ENCODE measurements at regions not wholly inside any gene's neighbourhood (a gene's known extent, or its start where the extent isn't known, plus 50 kb on each side); places are given as distances from the start of the nearest gene placed in this dataset.

GRCh38 chr1:208431721-208432120 lies 187.5 kb upstream of the PLXNA2 start:
- no peaks in the 10 kb centered on the region for H3K36me3 Mint-ChIP-seq (ENCODE audit: unreplicated experiment)
- H3K4me3 Mint-ChIP-seq (ENCODE audit: unreplicated experiment) = no peak overlapping the region
- peaks cover 3% of the 10 kb centered on the region for H3K9me3 Mint-ChIP-seq (ENCODE audit: unreplicated experiment)
- H3K4me1 Mint-ChIP-seq (ENCODE audit: low read depth, unreplicated experiment) = peaks cover 15% of the 10 kb centered on the region
- DNase-seq = no peak
- TF ChIP-seq CTCF (IDR thresholded peaks at IDR 0.05; ENCODE audit: partially characterized antibody, unreplicated experiment) = no peak
- H3K27ac Mint-ChIP-seq (ENCODE audit: unreplicated experiment) = no peak overlapping the region
- no peaks in the 10 kb centered on the region for H3K27me3 Mint-ChIP-seq (ENCODE audit: unreplicated experiment)

GRCh38 chr1:208432346-208432745 lies 188.2 kb upstream of the PLXNA2 start:
- Mint-ChIP-seq H3K36me3 (ENCODE audit: unreplicated experiment) (no peaks in the 10 kb centered on the region), H3K4me3 (ENCODE audit: unreplicated experiment) (no peak overlapping the region), H3K9me3 (ENCODE audit: unreplicated experiment) (peaks cover 3% of the 10 kb centered on the region), H3K27me3 (ENCODE audit: unreplicated experiment) (no peaks in the 10 kb centered on the region), H3K27ac (ENCODE audit: unreplicated experiment) (no peak overlapping the region), H3K4me1 (ENCODE audit: low read depth, unreplicated experiment) (peaks cover 15% of the 10 kb centered on the region)
- TF ChIP-seq CTCF (IDR thresholded peaks at IDR 0.05; ENCODE audit: partially characterized antibody, unreplicated experiment) = no peak
- no peak for DNase-seq

GRCh38 chr1:208433086-208433485 lies 188.9 kb upstream of the PLXNA2 start:
- H3K9me3 Mint-ChIP-seq (ENCODE audit: unreplicated experiment) = peaks cover 3% of the 10 kb centered on the region
- peaks cover 15% of the 10 kb centered on the region for H3K4me1 Mint-ChIP-seq (ENCODE audit: low read depth, unreplicated experiment)
- TF ChIP-seq CTCF (IDR thresholded peaks at IDR 0.05; ENCODE audit: partially characterized antibody, unreplicated experiment) = no peak
- H3K4me3 Mint-ChIP-seq (ENCODE audit: unreplicated experiment) = no peak overlapping the region
- no peaks in the 10 kb centered on the region for H3K27me3 Mint-ChIP-seq (ENCODE audit: unreplicated experiment)
- no peak overlapping the region for H3K27ac Mint-ChIP-seq (ENCODE audit: unreplicated experiment)
- DNase-seq = no peak
- H3K36me3 Mint-ChIP-seq (ENCODE audit: unreplicated experiment) = no peaks in the 10 kb centered on the region

GRCh38 chr1:208433971-208434370 lies 189.8 kb upstream of the PLXNA2 start:
- no peak for TF ChIP-seq CTCF (IDR thresholded peaks at IDR 0.05; ENCODE audit: partially characterized antibody, unreplicated experiment)
- Mint-ChIP-seq H3K27me3 (ENCODE audit: unreplicated experiment) (no peaks in the 10 kb centered on the region), H3K36me3 (ENCODE audit: unreplicated experiment) (no peaks in the 10 kb centered on the region), H3K9me3 (ENCODE audit: unreplicated experiment) (peaks cover under 1% of the 10 kb centered on the region), H3K4me3 (ENCODE audit: unreplicated experiment) (no peak overlapping the region), H3K27ac (ENCODE audit: unreplicated experiment) (no peak overlapping the region), H3K4me1 (ENCODE audit: low read depth, unreplicated experiment) (peaks cover 9% of the 10 kb centered on the region)
- no peak for DNase-seq

- Mint-ChIP-seq H3K27me3 (ENCODE audit: unreplicated experiment) (no peaks in the 10 kb centered on the region), H3K27ac (ENCODE audit: unreplicated experiment) (no peak overlapping the region), H3K4me1 (ENCODE audit: low read depth, unreplicated experiment) (no peaks in the 10 kb centered on the region), H3K9me3 (ENCODE audit: unreplicated experiment) (no peaks in the 10 kb centered on the region), H3K4me3 (ENCODE audit: unreplicated experiment) (no peak overlapping the region), H3K36me3 (ENCODE audit: unreplicated experiment) (peaks cover 2% of the 10 kb centered on the region)
- no peak for DNase-seq
- no peak for TF ChIP-seq CTCF (IDR thresholded peaks at IDR 0.05; ENCODE audit: partially characterized antibody, unreplicated experiment)
These were observed 193.2 kb upstream of the PLXNA2 start for GRCh38 chr1:208437401-208437800.
